SU-DHL-6 (cell line): ENCODE measurements at regions not wholly inside any gene's neighbourhood (a gene's known extent, or its start where the extent isn't known, plus 50 kb on each side); places are given as distances from the start of the nearest gene placed in this dataset.

Experiments
- H2AFZ ChIP-seq: fragments of 200-600 bp; sonication (generic); 2 replicates; pipeline ENCODE4 v1.6.1; 2014; ENCODE audit warnings: low read depth, mild to moderate bottlenecking, moderate library complexity, mixed read lengths, antibody characterized with exemption, low read length; ENCODE audit not compliant: severe bottlenecking
- H3F3A ChIP-seq: fragments of 200-600 bp; shearing (Covaris generic); 2 replicates; pipeline ENCODE4 v1.6.0; 2016; ENCODE audit warnings: antibody characterized with exemption, mild to moderate bottlenecking; ENCODE audit not compliant: insufficient read depth
- H3K27ac ChIP-seq: fragments of 200-600 bp; sonication (generic); 2 replicates; pipeline ENCODE4 v1.5.1; 2016; ENCODE audit warnings: low read depth, mild to moderate bottlenecking, low read length, moderate library complexity, mixed read lengths
- H3K27me3 ChIP-seq: fragments of 200-600 bp; sonication (generic), shearing (Covaris generic); 2 replicates; pipeline ENCODE4 v1.6.0; 2014; ENCODE audit warnings: mild to moderate bottlenecking, low read length
- H3K36me3 ChIP-seq: fragments of 200-600 bp; sonication (generic); 2 replicates; pipeline ENCODE4 v1.6.1; 2014; ENCODE audit warnings: mild to moderate bottlenecking, low read length, mixed read lengths
- H3K4me2 ChIP-seq: fragments of 300-600, 200-600 bp; shearing (Covaris generic), sonication (generic); 2 replicates; pipeline ENCODE4 v1.6.0; 2014; ENCODE audit warnings: low read length, low read depth, mild to moderate bottlenecking; ENCODE audit not compliant: poor library complexity, severe bottlenecking
- H3K4me3 ChIP-seq: fragments of 200-600 bp; sonication (generic); 2 replicates; pipeline ENCODE4 v1.5.1; 2014; ENCODE audit warnings: antibody characterized with exemption, low read length, mild to moderate bottlenecking, mixed read lengths; ENCODE audit not compliant: insufficient read depth, poor library complexity, severe bottlenecking
- H3K79me2 ChIP-seq: fragments of 200-600 bp; sonication (generic); 2 replicates; pipeline ENCODE4 v1.6.1; 2014; ENCODE audit warnings: mild to moderate bottlenecking, low read length, moderate library complexity; ENCODE audit not compliant: insufficient read depth
- H3K9ac ChIP-seq: fragments of 200-600 bp; sonication (generic); 2 replicates; pipeline ENCODE4 v1.7.0; 2014; ENCODE audit warnings: mild to moderate bottlenecking, low read length
- H3K9me2 ChIP-seq: fragments of 200-600 bp; sonication (generic); replicated peaks from 2 replicates; pipeline ENCODE4 v1.6.1; 2014; ENCODE audit warnings: low read length; ENCODE audit not compliant: insufficient read depth
- H3K9me3 ChIP-seq: fragments of 200-600 bp; sonication (generic); 2 replicates; pipeline ENCODE4 v1.6.1; 2014; ENCODE audit warnings: low read length, mixed read lengths; ENCODE audit not compliant: insufficient read depth
- H4K20me1 ChIP-seq: fragments of 200-600 bp; sonication (generic); 2 replicates; pipeline ENCODE4 v1.6.1; 2014; ENCODE audit warnings: low read depth, mild to moderate bottlenecking, antibody characterized with exemption, low read length, moderate library complexity, mixed read lengths
- CTCF ChIP-seq: fragments of 200-600 bp; sonication (generic); IDR thresholded peaks from one replicate; pipeline ENCODE4 v1.5.1; 2017; ENCODE audit warnings: antibody characterized with exemption, mild to moderate bottlenecking, low read length, moderate library complexity; ENCODE audit not compliant: insufficient read depth, poor library complexity, severe bottlenecking
- EZH2phosphoT487 ChIP-seq: fragments of 200-600 bp; sonication (generic), shearing (Covaris generic); conservative IDR thresholded peaks from 2 replicates; pipeline ENCODE4 v1.6.1; 2018; ENCODE audit warnings: mild to moderate bottlenecking, antibody characterized with exemption, low read length, moderate library complexity, mixed read lengths

GRCh38 chr12:66860752-66861750 is 182.2 kb upstream of the GRIP1 start:
- Histone ChIP-seq H3K27ac (no peak overlapping the region), H3K4me3 (no peak overlapping the region), H3K36me3 (no peaks in the 10 kb centered on the region), H3K9me2 (no peaks in the 10 kb centered on the region), H3K4me2 (no peak overlapping the region), H3K9me3 (no peaks in the 10 kb centered on the region), H3F3A (no peaks in the 10 kb centered on the region), H2AFZ (no peak overlapping the region), H3K27me3 (no peaks in the 10 kb centered on the region), H4K20me1 (no peaks in the 10 kb centered on the region), H3K79me2 (no peaks in the 10 kb centered on the region), H3K9ac (no peak overlapping the region)
- peak; percentile 86 for TF ChIP-seq CTCF
- TF ChIP-seq EZH2phosphoT487, result no peak

GRCh38 chr12:66862356-66862985 is 183.6 kb upstream of the GRIP1 start:
- Histone ChIP-seq H2AFZ (no peak overlapping the region), H3K9ac (no peak overlapping the region), H3K27me3 (no peaks in the 10 kb centered on the region), H3K36me3 (no peaks in the 10 kb centered on the region), H3K4me2 (no peak overlapping the region), H3K79me2 (no peaks in the 10 kb centered on the region), H3F3A (no peaks in the 10 kb centered on the region), H3K9me3 (no peaks in the 10 kb centered on the region), H4K20me1 (no peaks in the 10 kb centered on the region), H3K9me2 (no peaks in the 10 kb centered on the region), H3K27ac (no peak overlapping the region), H3K4me3 (no peak overlapping the region)
- no peak for TF ChIP-seq EZH2phosphoT487
- no peak for TF ChIP-seq CTCF

- Histone ChIP-seq H3K79me2 (no peaks in the 10 kb centered on the region), H3K27ac (no peak overlapping the region), H4K20me1 (no peaks in the 10 kb centered on the region), H3K4me2 (no peak overlapping the region), H3K27me3 (no peaks in the 10 kb centered on the region), H3F3A (no peaks in the 10 kb centered on the region), H3K36me3 (no peaks in the 10 kb centered on the region), H3K9me3 (no peaks in the 10 kb centered on the region), H3K4me3 (no peak overlapping the region), H3K9ac (no peak overlapping the region), H3K9me2 (no peaks in the 10 kb centered on the region), H2AFZ (no peak overlapping the region)
- no peak for TF ChIP-seq EZH2phosphoT487
Observed at GRCh38 chr12:66863276-66863675, 184.4 kb upstream of the GRIP1 start.
